Transverse colon (tissue), 4 donors: ENCODE measurements at regions not wholly inside any gene's neighbourhood (a gene's known extent, or its start where the extent isn't known, plus 50 kb on each side); places are given as distances from the start of the nearest gene placed in this dataset.

ENCODE experiments used
- DNase-seq: peaks from one replicate; pipeline ENCODE4 v3.0.0-alpha.2; 2019
- H3K27ac ChIP-seq, 4 donors: fragments of 200-600 bp; sonication (generic); 2 replicates each; pipeline ENCODE4 v1.5.1; 2016 to 2018; ENCODE audit warnings: inconsistent platforms in 4 of 4
- H3K27me3 ChIP-seq: fragments of 200-600 bp; sonication (generic); 2 replicates; pipeline ENCODE4 v1.5.1; 2017; ENCODE audit warnings: inconsistent platforms
- H3K36me3 ChIP-seq, 4 donors: fragments of 200-600 bp; sonication (generic); 2 replicates each; pipeline ENCODE4 v1.5.1; 2017 to 2019; ENCODE audit warnings: inconsistent platforms in 4 of 4
- H3K4me1 ChIP-seq, 4 donors: fragments of 200-600 bp; sonication (generic); 2 replicates each; pipeline ENCODE4 v1.5.1; 2017 to 2020; ENCODE audit warnings: inconsistent platforms in 4 of 4
- H3K4me3 ChIP-seq, 4 donors: fragments of 200-600 bp; sonication (generic); 1 replicate in 1 of 4; 2 replicates in 3 of 4; pipeline versions ENCODE4 v1.5.1 to v1.6.1; 2017 to 2019; ENCODE audit warnings: inconsistent platforms in 4 of 4
- H3K9me3 ChIP-seq, 2 donors: fragments of 200-600 bp; sonication (generic); 2 replicates each; pipeline ENCODE4 v1.5.1; 2017 to 2019; ENCODE audit warnings: inconsistent platforms in 2 of 2
- CTCF ChIP-seq, 5 experiments: fragments of 200-600 bp in 3 of 5; fragments of 450-650 bp in 2 of 5; sonication (generic) in 3 of 5; IDR thresholded peaks; 1 replicate in 2 of 5; 2 replicates in 3 of 5; pipeline ENCODE4 v1.5.1; 2016 to 2017; ENCODE audit warnings: antibody characterized with exemption in 5 of 5, inconsistent platforms in 3 of 5, mild to moderate bottlenecking in 2 of 5, moderate library complexity in 1 of 5
- EP300 ChIP-seq: sonication (generic); formaldehyde crosslinking; IDR thresholded peaks from one replicate; pipeline ENCODE4 v1.6.1; 2017; ENCODE audit warnings: antibody characterized with exemption, low read depth
- POLR2A ChIP-seq: fragments of 450-650 bp; IDR thresholded peaks from one replicate; pipeline ENCODE4 v1.6.1; 2016; ENCODE audit warnings: antibody characterized with exemption, mild to moderate bottlenecking, moderate library complexity
- POLR2AphosphoS5 ChIP-seq, 3 donors: sonication (generic); formaldehyde crosslinking; IDR thresholded peaks; one replicate each; pipeline ENCODE4 v1.6.1; 2016; ENCODE audit warnings: antibody characterized with exemption in 3 of 3
- WGBS, 2 donors: methylation state at CpG; one replicate each; pipeline ENCODE4 v1.1.5; 2018; ENCODE audit warnings: low coverage in 1 of 2; 5-methylcytosine and 5-hydroxymethylcytosine counted together
- in situ Hi-C, 4 donors: fragments of 200-750 bp; cut with MboI; loops; one replicate each; pipeline versions ENCODE4 v1.15.0 to v1.15.1; 2017; ENCODE audit warnings: low sequenced_read_pairs in 3 of 4, low pct_ligation_motif_present in 1 of 4, low pct_unique_long_range_greater_than_20kb in 1 of 4
- intact Hi-C: fragments of 100-400 bp; cut with DNase I; formaldehyde crosslinking; loops from one replicate; pipeline ENCODE4 v1.15.1; 2023; ENCODE audit warnings: low total_unique reads

- Histone ChIP-seq H3K27ac (no peak overlapping the region), H3K36me3 (no peaks in the 10 kb centered on the region), H3K4me1 (no peaks in the 10 kb centered on the region), H3K9me3 (no peaks in the 10 kb centered on the region), H3K27me3 (no peaks in the 10 kb centered on the region), H3K4me3 (no peak overlapping the region)
- WGBS, 2 donors = 68% methylated on average over 1 of the region's 1 CpG; no CpG with 5 or more reads in 1 of the 2 donors
- TF ChIP-seq POLR2A = no peak
- TF ChIP-seq POLR2AphosphoS5 (IDR thresholded peaks at IDR 0.05) = no peak
- TF ChIP-seq EP300 = no peak
- TF ChIP-seq CTCF (IDR thresholded peaks at IDR 0.05) = no peak
- no peak for DNase-seq
- in situ Hi-C loops (no loop called here), intact Hi-C loops (no loop called here)
These were observed 128.4 kb downstream of the BBS10 start for GRCh38 chr12:76219806-76220205.

- H3K4me3 ChIP-seq = no peak overlapping the region
- DNase-seq = no peak
- intact Hi-C loops = no loop called here
- in situ Hi-C loops = no loop called here
- H3K4me1 ChIP-seq = no peaks in the 10 kb centered on the region
- H3K9me3 ChIP-seq = no peaks in the 10 kb centered on the region
- 54 to 60% methylated on average over 5 to 8 of the region's 8 CpGs for WGBS, 2 donors
- no peaks in the 10 kb centered on the region for H3K27me3 ChIP-seq
- no peaks in the 10 kb centered on the region for H3K36me3 ChIP-seq
- H3K27ac ChIP-seq = no peak overlapping the region
- TF ChIP-seq EP300 (no peak), POLR2AphosphoS5 (IDR thresholded peaks at IDR 0.05) (no peak), POLR2A (no peak), CTCF (IDR thresholded peaks at IDR 0.05) (no peak)
These were observed 131.4 kb downstream of the BBS10 start for GRCh38 chr12:76216585-76217472.

- TF ChIP-seq CTCF (IDR thresholded peaks at IDR 0.05) = no peak
- TF ChIP-seq POLR2A = no peak
- TF ChIP-seq POLR2AphosphoS5 (IDR thresholded peaks at IDR 0.05) = no peak
- no peak for TF ChIP-seq EP300
- Histone ChIP-seq H3K9me3 (no peaks in the 10 kb centered on the region), H3K27me3 (no peaks in the 10 kb centered on the region), H3K4me1 (no peaks in the 10 kb centered on the region), H3K4me3 (no peak overlapping the region), H3K27ac (no peak overlapping the region), H3K36me3 (no peaks in the 10 kb centered on the region)
- DNase-seq = no peak
- intact Hi-C loops (no loop called here), in situ Hi-C loops (no loop called here)
These were observed 123.6 kb upstream of the NAP1L1 start for GRCh38 chr12:76208129-76208528.

- H3K4me1 ChIP-seq = no peaks in the 10 kb centered on the region
- TF ChIP-seq CTCF (IDR thresholded peaks at IDR 0.05) = no peak
- TF ChIP-seq POLR2AphosphoS5 (IDR thresholded peaks at IDR 0.05) = no peak
- no peak for TF ChIP-seq POLR2A
- TF ChIP-seq EP300 = no peak
- no peaks in the 10 kb centered on the region for H3K9me3 ChIP-seq
- 82% methylated on average over 5 of the region's 5 CpGs for WGBS, 2 donors
- no peak overlapping the region for H3K4me3 ChIP-seq
- H3K27me3 ChIP-seq = no peaks in the 10 kb centered on the region
- DNase-seq = no peak
- no peaks in the 10 kb centered on the region for H3K36me3 ChIP-seq
- intact Hi-C loops (no loop called here), in situ Hi-C loops (no loop called here)
- no peak overlapping the region for H3K27ac ChIP-seq
These were observed 122.2 kb upstream of the NAP1L1 start for GRCh38 chr12:76206677-76207072.
